ENCODE measurements at regions not wholly inside any gene's neighbourhood (a gene's known extent, or its start where the extent isn't known, plus 50 kb on each side); places are given as distances from the start of the nearest gene placed in this dataset.

- DNase-seq = no peak
These were observed 195.4 kb upstream of the TLE3 start for GRCh38 chr15:70293138-70293537.

DNA sequence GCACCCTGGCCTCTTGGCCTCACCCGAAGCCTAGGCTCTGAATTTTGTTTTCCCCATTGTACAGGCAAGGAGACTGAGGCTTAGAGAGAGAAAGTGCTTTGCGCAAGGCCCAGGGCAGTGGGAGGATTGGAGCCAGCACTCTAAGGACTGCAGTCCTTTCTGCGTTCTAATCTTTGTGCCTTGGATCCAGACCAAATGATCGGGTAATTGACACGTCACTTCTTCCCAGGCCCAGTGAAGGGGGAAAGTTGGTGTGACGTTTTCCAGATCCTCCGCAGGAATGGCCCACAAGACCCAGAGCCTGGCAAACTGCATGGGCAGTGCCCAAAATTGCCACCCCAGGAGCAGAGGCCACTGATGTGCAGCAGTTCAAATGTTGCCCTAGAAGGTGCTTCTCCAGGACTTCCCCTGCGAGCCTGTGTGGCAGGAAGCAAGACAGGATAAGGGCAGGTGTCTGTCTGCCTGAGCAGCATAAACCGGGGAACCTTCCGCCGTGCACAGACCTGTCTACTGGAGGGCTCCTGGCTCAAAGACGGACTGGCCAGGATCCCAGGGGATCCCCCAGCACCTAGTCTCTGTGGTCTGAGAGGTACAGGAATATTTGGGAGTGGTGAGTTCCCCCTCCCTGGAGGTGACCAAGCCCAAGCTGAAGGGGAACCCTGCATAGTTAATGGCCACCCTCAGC lies 194.5 kb upstream of the TLE3 start:
- no peak for DNase-seq

GRCh38 chr15:70291305-70292075 lies 193.8 kb upstream of the TLE3 start:
- no peak for DNase-seq

DNA sequence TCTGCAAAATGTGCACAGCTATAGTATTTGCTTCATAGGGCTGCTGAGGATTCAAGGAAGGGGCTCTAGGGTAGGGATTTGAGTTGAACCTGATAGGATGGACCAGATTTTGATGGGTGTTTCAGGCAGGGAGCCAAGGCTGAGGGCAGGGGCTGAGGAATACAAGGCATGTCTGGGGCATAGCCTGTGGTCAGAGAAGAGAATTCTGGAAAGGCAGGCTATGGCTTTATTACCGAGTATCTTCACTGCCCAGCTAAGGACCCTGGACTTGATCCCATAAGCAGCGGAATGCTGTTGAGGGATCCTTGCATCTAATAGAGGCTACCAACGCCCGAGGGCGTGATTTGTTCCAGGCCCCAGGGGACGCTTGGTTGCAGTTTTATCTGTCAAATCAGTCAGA lies 193.0 kb upstream of the TLE3 start:
- DNase-seq = no peak

DNA sequence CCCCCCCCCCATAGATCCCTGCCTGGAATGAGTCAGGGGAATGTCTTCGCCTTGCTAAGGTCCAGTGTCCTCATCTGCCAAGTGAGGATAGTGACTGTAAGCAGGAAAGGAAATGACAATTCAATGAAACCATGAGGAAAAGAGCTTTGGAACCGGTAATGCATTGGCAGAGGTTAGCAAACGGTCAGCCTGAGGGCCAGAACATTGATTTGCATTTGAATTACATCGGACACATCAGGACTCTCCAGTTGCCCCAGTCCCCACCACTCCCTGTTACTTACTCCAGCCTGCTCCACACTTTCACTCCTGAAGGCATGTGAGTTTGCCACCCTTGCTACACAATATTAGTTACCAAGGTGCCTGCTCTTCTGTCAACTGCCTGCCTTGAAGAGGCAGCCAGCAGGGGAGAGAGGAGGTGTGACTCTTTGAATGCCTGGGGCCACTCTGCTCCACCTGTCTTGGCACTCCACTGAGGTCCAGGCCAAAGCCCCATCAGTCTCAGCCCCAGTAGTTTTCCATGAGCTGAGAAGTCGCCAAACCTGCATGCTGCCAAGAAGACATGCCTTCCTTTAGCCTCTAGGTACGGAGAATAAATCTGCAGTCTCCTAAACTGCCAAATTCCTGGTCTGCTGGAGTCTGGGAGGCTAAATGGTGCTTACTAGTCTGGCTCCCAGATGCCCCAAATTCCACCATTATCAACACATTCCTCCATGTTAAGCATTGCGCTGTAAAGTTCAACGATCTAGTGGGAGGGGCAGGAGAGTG lies 191.7 kb upstream of the TLE3 start:
- no peak for DNase-seq

- no peak for DNase-seq
These were observed 188.5 kb upstream of the TLE3 start for GRCh38 chr15:70286113-70286806.

GRCh38 chr15:70284438-70285214 lies 186.9 kb upstream of the TLE3 start:
- DNase-seq = no peak

- no peak for DNase-seq
These were observed 185.8 kb upstream of the TLE3 start for GRCh38 chr15:70283511-70283910.

DNA sequence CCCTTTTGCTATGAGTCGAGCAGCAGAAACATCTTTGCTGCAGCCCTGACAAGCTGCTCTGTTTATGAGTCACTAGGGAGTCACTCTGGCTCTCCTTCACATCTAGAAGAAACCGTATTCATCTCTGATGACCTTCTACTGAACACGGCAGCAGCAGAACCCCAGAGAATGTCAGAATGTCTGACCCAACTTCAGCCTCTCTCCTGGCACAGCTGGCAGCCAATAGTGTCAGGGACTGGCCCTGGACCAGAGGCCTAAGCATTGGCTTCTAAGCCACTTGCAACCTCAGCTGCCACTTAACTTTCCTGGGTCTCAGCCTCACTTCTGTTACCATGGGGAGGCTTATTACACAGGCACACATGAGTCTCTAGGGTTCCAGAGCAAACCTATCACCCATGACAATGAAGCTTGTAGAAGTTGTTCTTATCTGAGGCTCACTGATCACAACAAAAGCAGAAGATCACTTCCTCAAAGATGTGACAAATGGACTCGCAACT lies 184.1 kb upstream of the TLE3 start:
- no peak for DNase-seq

DNA sequence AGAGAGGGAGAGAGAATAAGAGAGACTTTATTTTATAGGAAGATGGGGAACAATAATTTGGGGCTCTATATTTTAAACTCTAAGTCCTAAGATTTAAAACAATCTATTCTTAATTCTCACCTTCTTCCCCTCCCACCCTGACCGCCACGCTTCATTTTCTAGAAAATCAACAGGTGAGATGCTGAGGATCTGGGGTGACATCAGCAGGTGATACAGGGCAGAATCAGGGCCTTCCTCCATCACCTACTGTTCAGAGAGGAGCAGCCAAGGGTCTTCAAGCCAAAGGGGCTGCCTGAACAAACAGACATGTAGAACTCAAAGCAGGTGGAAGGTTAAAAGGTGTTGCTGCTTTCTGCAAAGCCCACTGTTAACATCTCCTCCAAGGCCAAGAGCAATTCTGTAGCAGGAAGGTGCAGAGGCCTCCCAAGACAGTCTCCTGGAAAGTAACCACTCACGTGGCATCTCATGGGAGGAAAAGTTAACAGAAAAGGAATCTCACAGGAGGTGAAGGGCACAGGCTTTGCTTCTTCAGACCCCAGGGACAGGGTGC lies 183.6 kb upstream of the TLE3 start:
- no peak for DNase-seq

DNA sequence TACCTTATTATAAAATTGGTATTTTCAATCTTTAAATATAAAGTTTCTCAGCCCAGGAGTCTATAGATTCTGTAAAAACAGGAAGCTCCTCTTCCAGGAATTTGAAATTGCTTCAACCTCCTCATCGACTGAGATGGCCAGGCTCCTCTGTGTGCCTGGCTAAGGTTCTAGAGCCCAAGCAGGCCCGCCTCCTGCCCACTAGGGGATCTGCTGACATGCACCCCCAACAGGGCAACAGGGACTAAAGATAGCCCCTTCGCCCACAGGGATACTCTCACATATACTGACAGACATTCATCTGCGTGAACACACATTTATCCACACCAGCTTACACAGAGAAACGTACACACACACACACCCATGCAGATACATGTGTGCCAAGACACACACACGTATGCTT lies 183.1 kb upstream of the TLE3 start:
- no peak for DNase-seq

DNA sequence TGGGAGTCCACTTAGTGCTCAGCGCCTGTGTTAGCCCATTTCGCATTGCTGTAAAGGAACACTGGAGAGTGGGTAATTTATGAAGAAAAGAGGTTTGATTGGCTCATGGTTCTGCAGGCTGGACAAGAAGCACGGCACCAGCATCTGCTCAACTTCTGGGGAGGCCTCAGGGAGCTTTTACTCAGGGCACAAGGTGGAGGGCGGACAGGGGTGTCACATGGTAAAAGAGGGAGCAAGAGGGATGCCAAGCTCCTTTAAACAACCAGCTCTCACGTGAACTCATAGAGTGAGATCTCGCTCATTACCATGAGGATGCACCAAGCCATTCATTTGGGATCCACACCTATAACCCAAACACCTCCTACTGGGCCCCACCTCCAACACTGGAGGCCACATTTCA lies 181.4 kb upstream of the TLE3 start:
- DNase-seq = no peak

- DNase-seq = no peak
These were observed 180.9 kb upstream of the TLE3 start for GRCh38 chr15:70278644-70279043.

DNA sequence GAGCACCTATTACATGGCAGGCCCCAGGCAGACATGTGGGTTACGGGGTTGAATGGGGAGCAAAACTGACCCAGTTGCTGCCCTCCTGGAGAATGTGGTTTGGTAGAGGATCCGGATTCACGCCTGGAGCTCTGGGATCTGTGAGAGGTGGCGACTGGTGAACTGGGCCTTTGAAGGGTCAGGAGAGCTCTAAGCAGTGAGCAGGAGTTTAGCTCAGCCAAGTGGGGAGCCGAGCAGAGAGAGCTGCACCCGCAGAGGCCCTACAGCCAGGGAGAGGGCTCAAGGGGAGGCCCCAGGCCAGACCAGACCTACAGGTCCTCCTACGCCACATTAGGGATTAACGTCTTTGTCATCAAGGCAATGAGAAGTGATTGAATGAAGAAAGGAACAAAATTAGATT lies 179.8 kb upstream of the TLE3 start:
- DNase-seq = no peak

- DNase-seq = no peak
These were observed 178.7 kb upstream of the TLE3 start for GRCh38 chr15:70276401-70276800.

DNA sequence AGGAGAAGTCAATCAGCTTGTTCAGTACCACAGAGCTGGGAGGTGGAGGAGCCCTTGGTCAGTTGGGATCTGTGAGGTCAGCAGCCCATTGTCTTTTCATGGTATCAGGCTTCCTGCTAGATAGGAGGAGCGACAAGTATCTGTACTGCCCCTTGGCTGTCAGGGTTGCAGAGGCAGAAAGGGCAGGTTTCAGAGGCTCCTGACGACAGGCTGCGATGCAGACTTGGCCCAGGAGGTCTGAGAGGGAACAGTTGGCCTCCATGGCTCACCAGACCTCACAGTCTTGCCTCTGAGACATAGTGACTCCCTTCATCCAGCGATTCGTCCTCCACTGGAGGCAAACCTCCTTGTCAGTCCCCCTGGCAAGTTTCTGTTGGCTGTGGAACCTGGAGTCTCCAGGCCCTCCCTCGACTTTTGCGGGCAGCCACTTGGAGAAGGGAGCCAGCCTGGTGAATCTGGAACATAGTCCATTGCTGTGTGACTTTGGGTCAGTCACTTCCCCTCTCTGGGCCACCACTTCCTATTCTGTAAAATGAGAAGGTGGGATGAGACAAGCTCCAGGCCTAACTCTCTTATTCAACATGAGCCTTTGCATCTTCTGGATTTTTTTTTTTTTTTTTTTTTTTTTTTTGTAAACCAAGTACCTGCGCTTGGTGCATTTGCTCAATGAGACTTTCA lies 177.9 kb upstream of the TLE3 start:
- DNase-seq = no peak

DNA sequence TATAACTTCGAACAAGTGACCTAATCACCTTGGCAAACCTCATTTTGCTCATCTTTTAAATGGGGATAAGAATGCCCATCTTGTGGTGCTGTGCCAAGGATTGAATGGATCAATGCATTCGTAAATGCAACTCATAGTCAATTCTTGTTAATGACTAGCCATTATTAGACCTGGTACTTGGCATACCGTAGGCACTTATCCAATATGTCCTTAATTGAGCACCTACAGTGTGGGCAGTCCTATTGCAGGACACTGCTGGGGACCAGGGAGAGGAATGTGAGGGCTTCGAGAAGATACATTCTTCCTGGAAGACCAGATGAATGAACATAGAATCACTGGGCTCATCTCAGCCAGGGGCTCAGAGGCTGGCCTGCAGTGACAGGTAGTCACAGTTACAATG lies 177.2 kb upstream of the TLE3 start:
- DNase-seq = no peak

DNA sequence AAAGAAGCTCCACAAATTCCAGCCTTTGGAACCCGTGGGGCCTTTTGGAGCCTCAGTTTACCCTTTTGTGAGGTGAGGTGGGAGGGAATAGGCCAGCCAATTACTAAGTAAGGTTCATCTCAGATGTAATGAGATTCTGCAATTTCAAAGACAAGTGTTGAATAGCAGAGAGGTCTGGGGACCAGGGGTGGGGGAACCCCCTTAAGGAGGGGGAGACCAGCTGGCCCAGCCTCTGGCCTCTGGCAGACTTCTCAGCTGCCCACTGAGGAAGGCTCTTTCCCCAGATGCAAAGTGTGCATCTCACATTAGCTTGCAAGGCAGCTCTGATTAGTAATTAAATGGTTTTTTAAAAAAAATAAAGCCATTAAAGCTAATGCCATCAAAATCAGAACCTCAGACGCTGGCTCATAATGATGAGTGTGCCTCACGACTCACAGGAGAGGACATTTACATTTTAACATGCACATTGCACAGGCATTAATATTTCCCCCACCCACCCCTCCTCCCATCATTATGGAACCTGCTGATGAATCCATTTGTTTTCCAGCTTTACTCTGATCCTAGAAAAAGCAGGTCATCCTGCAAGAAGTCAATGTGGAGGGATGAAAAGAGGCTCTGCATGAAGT lies 176.7 kb upstream of the TLE3 start:
- no peak for DNase-seq

GRCh38 chr15:70273808-70274207 lies 176.1 kb upstream of the TLE3 start:
- no peak for DNase-seq

- no peak for DNase-seq
These were observed 175.0 kb upstream of the TLE3 start for GRCh38 chr15:70272565-70273355.
